SH-SY5Y (cell line): ENCODE measurements at regions not wholly inside any gene's neighbourhood (a gene's known extent, or its start where the extent isn't known, plus 50 kb on each side); places are given as distances from the start of the nearest gene placed in this dataset.

Experiments used
- GATA2 ChIP-seq: IDR thresholded peaks from 2 replicates; pipeline ENCODE4 v1.6.1; 2011; ENCODE audit warnings: mild to moderate bottlenecking, low read depth, low read length
- GATA3 ChIP-seq: IDR thresholded peaks from 2 replicates; pipeline ENCODE4 v1.6.1; 2011; ENCODE audit warnings: low read depth, mild to moderate bottlenecking, low read length, moderate library complexity

DNA sequence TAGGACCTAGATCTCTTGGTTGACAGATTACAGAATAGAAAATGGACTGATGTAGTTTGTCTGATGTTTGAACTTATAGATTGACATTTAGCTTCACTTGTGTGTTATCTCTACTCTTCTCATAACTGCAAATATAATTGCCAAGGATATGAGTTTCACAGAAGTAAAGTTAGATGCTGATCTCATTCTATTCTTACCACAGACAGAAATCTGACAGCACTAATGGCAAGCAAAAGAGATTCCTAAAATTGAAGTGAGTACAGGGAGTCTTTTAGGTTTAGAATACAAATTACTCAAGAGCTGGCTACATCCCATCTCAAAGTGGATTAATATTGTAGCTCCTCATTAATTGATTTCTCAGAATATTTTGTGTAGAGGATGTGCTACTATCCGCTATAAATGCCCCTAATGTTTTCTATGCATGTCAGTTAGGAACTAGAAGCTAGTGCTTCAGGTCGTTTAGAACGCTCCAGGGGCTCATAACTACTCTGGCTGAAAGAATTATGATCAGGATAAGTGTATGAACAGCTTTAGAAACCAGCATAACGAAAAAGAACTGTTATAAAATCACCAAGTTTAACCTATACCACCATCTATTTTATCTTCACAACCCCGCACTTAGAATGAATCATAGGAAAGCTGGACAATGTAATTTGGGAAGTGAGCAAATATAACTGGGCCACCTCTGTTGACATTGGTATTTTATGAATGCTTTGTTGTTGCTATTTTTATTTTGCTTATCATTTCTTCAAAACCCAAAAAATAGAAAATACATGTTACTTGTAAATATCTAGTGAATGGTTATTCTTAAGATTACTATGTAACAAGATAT is 378.8 kb upstream of the REG3G start:
- no peak for TF ChIP-seq GATA2

DNA sequence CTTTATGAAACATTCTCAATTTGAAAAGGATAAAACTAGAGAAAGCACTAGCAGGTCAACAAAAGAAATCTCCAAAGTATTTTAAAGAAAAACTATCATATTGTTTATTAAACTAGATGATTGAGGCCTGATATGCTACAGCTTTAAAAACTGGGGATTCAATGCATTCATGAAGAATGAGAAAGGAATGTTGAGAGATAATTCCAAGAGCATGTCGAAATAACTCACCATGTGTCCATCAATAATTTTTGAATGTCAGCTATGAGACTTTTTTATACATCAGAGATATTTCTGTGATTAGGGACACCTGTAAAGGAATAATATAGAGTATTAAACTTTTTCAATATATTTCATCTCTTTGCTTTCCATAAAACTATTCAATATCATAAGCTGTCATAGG is 376.9 kb upstream of the REG3G start:
- no peak for TF ChIP-seq GATA3
- TF ChIP-seq GATA2, result no peak

DNA sequence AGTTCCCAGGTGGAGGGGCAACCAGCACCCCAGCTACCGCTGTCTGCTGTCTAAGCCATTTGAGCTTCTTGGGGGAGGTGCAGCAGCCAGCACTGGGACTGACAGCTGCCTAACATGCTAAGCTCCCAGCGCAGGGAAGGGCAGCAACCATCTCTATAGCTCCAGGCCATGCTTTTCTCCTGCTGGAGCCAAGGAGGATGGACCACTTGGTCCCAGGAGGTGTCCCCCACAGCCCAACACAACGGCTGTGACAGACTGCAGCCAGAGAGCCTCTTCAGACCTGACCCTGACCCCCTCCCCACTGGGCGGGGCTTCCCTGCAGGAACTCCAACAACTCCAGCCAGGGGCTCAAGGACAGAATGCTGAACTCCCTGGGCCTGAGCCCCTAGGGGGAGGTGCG is 370.6 kb upstream of the REG3G start:
- TF ChIP-seq GATA2 (no peak), GATA3 (no peak)

DNA sequence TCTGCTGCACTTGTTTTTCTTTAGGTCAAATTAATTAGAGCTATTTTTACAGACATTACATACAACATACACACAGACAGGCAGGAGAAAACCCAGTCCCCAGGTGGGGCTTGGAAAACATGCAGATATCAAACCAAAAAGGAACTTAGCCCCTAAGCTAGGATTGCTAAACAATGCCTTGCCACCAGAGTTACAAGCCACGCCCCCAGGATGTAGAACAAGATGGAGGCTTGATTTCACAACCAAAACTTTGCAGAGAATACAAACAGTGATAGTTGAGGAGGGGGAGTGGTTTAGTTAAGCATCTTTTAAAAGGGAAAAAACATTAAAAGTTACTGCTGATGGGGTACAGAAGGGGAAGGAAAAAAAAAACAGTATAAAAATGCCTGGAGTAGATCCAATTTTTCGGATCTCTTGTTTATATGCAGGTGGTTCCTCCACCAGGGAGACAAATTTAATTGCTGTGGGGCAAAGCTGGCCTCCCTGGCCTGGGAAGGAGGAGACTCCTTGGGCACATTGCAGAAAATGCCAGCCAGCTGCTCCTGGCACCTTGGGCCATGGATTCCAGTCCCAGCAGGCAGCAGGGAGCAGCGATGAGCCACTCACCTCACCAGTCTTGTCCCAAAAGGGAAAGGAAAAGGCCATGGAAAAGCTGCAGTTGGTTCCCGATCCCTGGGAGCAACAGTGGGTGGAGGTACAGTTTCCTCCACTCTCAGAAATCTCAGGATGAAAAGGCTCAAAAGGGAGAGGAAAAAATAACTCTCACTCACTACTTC is 348.4 kb upstream of the REG3G start:
- no peak for TF ChIP-seq GATA3
- TF ChIP-seq GATA2, result no peak

DNA sequence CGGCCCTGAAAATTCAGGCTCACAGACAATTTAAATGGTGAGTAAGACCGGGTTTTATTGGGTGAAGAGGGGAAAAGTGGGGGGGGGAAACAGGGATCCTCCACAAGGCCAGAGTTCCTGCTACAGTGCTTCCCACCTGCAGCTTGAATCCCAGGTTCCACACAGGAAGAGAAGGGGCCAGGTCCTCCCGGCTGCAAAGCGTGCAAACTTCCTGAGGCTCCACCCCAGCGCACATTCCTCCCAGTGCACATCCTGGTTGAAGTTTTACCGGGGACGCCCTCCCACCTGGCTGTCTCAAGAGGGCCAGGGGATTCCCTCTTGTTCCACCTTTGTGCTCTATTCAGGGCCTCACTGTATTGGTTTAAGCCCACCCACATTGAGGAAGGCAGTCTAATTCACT is 347.7 kb upstream of the REG3G start:
- TF ChIP-seq GATA3 (no peak), GATA2 (no peak)

DNA sequence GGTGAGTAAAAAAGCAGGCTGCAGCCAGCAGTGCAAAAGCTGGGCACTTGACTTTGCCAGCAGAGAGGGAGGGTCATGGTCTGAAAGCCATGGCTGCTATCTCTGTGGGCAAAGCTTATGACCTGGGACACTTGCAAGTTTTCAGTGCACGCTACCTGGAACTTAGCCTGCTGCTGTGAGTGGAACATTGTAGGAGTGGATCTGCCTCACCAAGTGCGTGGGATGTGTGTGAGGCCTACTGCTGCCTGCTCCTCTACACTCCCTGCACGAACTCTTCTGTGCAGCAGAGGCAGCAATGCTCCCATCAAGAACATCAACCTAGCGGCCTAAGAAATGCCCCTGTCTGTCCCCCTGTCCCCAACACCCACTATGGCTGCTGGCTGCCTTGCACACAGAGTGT is 344.1 kb upstream of the REG3G start:
- no peak for TF ChIP-seq GATA2
- no peak for TF ChIP-seq GATA3

DNA sequence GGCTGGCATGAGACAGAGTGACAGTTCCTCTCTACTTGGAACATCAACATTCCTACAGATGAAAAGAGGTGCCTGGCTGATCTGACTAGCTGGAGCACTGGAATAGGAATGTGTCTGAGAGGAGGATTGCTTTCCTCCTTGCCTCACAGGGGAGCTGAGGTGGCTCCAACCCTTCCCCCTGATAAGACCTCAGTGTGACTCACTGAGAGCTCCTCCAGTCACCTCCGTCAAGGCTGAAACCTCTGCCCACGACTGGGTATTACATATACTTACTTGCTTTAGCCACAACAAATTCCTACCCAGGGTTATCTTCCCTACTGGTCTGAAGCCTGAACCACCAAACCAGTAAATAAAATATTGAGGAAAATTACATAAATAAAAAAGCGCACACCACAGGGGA is 342.7 kb upstream of the REG3G start:
- TF ChIP-seq GATA2 (no peak), GATA3 (no peak)

DNA sequence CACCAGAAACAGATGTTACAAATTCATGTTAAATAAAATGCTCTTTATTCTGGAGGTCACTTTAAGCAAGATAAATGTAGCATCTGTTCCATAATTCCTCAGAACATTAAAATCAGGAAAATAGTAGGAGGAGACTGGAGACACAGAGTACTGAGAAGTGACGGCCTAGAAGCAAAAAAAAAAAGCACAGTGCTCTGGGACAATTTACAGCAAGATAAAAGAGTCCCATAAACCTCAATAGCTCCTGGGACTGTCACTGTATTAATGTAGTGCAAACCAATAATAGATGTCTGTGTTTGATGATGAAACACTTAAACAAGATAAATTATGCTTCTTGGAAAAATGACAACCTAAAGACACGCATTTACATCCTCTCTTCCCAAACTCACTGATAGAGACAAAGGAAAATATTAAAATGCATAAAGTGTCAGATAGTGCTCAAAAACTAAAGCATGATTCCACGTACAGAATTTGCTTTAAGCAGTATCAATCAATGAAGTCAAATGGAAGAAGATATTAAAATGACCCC is 338.8 kb upstream of the REG3G start:
- TF ChIP-seq GATA2, result no peak
- no peak for TF ChIP-seq GATA3

DNA sequence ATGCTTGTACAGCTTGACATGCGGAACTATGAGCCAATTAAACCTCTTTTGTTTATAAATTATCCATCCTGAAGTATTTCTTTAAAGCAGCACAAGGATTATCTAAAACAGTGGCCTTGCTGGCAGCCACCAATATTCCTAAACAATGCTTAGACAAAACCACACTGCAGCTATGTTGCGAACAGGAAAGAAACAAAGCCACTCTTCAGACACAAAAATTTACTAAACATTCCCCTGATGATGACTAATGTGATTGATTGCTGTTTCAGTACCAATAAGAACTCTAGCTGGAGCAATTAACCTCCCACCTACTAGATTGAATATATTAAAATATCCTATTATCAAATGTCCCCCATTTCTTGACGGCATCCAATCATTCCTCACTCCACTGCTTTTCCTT is 325.8 kb upstream of the REG3G start:
- TF ChIP-seq GATA3 (no peak), GATA2 (no peak)

DNA sequence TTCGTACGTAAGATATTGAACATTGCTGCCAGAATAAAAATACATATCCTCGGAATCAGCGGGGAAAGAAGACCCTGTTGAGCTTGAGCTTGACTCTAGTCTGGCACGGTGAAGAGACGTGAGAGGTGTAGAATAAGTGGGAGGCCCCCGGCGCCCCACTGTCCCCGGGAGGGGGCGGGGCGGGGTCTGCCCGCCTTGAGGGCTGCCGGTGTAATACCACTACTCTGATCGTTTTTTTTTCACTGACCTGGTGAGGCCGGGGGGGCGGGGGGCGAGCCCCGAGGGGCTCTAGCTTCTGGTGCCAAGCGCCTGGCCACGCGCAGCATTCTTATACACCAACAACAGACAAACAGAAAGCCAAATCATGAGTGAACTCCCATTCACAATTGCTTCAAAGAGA is 324.0 kb upstream of the REG3G start:
- no peak for TF ChIP-seq GATA3
- no peak for TF ChIP-seq GATA2

DNA sequence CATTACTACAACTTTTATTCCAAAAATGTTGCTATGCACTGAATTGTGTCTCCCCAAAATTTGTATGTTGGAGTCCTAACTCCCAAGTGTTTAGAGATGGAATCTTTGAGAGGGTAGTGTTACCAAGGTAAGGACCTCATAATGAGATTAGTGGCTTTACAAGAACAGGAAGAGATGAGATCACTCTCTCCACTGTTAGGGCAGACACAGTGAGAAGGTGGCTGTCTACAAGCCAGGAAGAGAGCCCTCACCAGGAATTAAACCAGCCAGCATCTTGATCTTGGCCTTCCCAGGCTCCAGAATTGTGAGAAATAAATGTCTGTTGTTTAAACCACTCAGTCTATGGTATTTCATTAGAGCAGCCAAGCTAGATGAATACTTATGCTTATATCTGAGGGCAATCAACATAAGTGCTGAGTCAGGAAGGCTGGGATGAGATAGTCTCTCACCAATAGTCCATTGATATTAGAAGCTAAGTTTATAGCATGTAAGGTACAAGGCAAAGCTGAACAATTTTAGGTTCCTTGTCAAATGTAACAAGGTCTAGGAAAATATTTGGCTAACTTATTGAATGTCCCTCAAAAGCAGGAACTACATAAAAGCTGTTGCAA is 317.6 kb upstream of the REG3G start:
- no peak for TF ChIP-seq GATA3
- TF ChIP-seq GATA2, result no peak

DNA sequence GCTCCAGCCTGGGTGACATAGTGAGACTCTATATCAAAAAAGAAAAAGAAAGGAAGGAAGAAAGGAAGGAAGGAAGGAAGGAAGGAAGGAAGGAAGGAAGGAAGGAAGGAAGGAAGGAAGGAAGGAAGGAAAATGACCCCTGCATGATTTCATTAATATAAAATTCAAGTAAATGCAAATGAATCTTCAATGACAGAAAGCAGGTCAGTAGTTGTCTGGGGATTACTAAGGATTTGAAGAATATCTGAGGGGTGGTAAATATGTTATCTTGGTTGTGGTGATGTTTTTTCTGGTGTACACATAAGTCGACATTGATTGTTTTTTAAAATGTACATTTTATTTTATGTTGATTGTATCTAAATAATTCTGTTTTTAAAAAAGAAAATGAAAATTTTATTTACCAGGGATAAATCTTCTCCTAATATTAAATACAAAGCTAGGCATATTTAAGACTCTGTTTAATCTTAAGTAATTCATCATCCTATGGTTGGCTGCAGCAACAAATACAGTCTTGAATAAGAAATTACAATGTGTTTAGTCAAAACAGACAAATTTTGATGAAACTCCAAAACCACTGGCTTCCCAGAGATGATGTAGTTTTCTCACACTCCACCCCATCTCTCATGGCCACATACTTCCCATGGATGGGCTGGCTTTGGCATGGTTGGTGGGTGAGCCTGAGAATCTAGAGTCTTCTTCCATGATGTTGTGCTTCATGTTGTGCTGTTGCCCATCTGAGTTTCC is 314.7 kb upstream of the REG3G start:
- no peak for TF ChIP-seq GATA2
- TF ChIP-seq GATA3, result no peak

DNA sequence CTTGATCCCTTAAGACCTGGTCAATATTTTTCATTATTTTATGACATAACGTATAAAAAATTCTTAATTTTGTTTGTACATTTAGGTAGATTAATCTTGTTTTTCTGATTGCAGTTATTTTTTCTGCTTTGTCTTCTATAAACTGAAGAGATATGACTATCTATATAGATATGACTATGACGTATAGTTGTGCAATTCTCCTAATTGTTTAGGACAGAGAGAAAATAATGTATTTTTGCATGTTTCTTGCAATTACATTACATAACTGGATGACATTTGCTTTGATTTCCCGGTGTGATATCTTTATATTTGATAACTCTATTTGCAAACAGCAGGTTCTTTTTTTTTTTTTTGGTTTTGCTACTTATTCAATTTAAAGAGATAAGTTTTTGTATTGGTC is 310.2 kb upstream of the REG3G start:
- TF ChIP-seq GATA3 (no peak; the same call in 1 of the 2 replicates), GATA2 (no peak)

DNA sequence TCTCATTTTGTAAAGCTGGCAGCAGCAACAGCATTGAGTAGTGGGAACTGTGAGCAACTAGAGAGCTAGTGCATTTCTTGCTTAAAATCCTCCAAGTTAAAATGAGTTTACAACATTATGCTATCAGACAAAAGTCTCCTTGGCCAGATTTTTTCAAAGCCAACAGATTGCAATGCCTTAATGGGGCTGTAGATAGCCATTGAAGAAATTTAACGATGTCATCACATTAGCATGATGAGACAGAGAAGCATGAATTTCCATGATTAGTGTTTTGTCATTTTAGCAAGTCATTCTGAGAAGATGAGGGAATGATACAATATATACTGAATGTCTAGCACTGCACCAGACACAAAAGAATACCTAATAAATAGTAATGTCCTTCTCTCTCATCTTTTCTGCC is 307.5 kb upstream of the REG3G start:
- TF ChIP-seq GATA2, result no peak
- no peak for TF ChIP-seq GATA3
